ENCODE measurements at regions not wholly inside any gene's neighbourhood (a gene's known extent, or its start where the extent isn't known, plus 50 kb on each side); places are given as distances from the start of the nearest gene placed in this dataset.

DNA sequence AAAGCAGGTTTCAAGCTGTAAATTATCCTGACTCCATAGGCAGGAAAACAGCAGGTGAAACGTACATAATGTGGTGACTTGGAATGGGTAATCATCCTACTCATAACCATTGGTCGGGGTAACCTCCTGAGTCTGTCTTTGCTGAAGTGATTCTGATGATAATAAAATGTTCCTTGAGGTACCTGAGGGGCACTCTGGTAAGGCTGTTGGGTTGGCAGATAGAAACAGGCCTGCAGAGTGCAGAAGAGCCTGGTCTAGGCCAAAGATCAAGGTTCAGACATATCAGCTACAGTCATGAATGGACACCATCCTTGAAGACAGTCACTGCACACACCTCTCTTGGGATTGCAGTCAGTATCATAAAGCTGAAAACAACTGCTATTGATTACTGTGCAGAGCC, 174.7 kb upstream of the RPL34 start:
- no peaks in the 10 kb centered on the region for H3K9me3 ChIP-seq (ENCODE audit: control insufficient read depth, insufficient read depth, low read depth, low read length)
- ChIA-PET CTCF (interaction anchor here (0.7 kb wide), 1 partner anchor 22 kb away, joined by 3 read pairs; no protein-coding TSS in a partner anchor), POLR2A (no interaction called here)
- no peaks in the 10 kb centered on the region for H3K36me3 ChIP-seq (ENCODE audit: control insufficient read depth in 2 of 2, insufficient read depth in 1 of 2, low read length in 2 of 2)
- TF ChIP-seq, protein P1, sequence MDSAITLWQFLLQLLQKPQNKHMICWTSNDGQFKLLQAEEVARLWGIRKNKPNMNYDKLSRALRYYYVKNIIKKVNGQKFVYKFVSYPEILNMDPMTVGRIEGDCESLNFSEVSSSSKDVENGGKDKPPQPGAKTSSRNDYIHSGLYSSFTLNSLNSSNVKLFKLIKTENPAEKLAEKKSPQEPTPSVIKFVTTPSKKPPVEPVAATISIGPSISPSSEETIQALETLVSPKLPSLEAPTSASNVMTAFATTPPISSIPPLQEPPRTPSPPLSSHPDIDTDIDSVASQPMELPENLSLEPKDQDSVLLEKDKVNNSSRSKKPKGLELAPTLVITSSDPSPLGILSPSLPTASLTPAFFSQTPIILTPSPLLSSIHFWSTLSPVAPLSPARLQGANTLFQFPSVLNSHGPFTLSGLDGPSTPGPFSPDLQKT (IDR thresholded peaks at IDR 0.05; ENCODE audit: borderline replicate concordance, low read depth, low read length), result no peak
- no peak for TF ChIP-seq ZNF416 (tag by site-specific recombination; IDR thresholded peaks at IDR 0.05)
- TF ChIP-seq KLF7 (tag by site-specific recombination; IDR thresholded peaks at IDR 0.05; ENCODE audit: borderline replicate concordance), result no peak
- TF ChIP-seq WT1 (tag by site-specific recombination; IDR thresholded peaks at IDR 0.05), result no peak
- no peak for TF ChIP-seq ZNF155 (tag by site-specific recombination; IDR thresholded peaks at IDR 0.05)
- no peak for TF ChIP-seq FEZF1 (tag by site-specific recombination; IDR thresholded peaks at IDR 0.05)
- no peak for TF ChIP-seq ZNF366 (tag by site-specific recombination; conservative IDR thresholded peaks at IDR 0.05)
- TF ChIP-seq ZBTB17 (tag by site-specific recombination; IDR thresholded peaks at IDR 0.05), result no peak
- no peak for TF ChIP-seq TCF7L2 (IDR thresholded peaks at IDR 0.05; ENCODE audit: borderline replicate concordance, low read depth, low read length)
- no peak for TF ChIP-seq ZIC2 (tag by site-specific recombination; IDR thresholded peaks at IDR 0.05)
- no peak for TF ChIP-seq ZNF658 (tag by site-specific recombination; IDR thresholded peaks at IDR 0.05)
- no peak for TF ChIP-seq ZNF138 (tag by site-specific recombination; IDR thresholded peaks at IDR 0.05; ENCODE audit: borderline replicate concordance)
- TF ChIP-seq ZNF785 (tag by site-specific recombination; IDR thresholded peaks at IDR 0.05), result no peak
- no peak for TF ChIP-seq ZSCAN16 (tag by site-specific recombination; IDR thresholded peaks at IDR 0.05)
- TF ChIP-seq, protein P2, sequence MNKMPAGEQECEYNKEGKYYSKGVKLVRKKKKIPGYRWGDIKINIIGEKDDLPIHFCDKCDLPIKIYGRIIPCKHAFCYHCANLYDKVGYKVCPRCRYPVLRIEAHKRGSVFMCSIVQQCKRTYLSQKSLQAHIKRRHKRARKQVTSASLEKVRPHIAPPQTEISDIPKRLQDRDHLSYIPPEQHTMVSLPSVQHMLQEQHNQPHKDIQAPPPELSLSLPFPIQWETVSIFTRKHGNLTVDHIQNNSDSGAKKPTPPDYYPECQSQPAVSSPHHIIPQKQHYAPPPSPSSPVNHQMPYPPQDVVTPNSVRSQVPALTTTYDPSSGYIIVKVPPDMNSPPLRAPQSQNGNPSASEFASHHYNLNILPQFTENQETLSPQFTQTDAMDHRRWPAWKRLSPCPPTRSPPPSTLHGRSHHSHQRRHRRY (tag by site-specific recombination; IDR thresholded peaks at IDR 0.05), result no peak
- TF ChIP-seq, protein P3, sequence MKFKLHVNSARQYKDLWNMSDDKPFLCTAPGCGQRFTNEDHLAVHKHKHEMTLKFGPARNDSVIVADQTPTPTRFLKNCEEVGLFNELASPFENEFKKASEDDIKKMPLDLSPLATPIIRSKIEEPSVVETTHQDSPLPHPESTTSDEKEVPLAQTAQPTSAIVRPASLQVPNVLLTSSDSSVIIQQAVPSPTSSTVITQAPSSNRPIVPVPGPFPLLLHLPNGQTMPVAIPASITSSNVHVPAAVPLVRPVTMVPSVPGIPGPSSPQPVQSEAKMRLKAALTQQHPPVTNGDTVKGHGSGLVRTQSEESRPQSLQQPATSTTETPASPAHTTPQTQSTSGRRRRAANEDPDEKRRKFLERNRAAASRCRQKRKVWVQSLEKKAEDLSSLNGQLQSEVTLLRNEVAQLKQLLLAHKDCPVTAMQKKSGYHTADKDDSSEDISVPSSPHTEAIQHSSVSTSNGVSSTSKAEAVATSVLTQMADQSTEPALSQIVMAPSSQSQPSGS (tag by site-specific recombination; IDR thresholded peaks at IDR 0.05; ENCODE audit: low read depth), result no peak
- H3K27ac ChIP-seq (ENCODE audit: extremely low read depth, low read depth, low read length), result no peak overlapping the region
- no peak overlapping the region for H3K4me3 ChIP-seq (ENCODE audit: low read depth, low read length)
- H3K4me1 ChIP-seq (ENCODE audit: control insufficient read depth, insufficient read depth, low read length), result no peaks in the 10 kb centered on the region

DNA sequence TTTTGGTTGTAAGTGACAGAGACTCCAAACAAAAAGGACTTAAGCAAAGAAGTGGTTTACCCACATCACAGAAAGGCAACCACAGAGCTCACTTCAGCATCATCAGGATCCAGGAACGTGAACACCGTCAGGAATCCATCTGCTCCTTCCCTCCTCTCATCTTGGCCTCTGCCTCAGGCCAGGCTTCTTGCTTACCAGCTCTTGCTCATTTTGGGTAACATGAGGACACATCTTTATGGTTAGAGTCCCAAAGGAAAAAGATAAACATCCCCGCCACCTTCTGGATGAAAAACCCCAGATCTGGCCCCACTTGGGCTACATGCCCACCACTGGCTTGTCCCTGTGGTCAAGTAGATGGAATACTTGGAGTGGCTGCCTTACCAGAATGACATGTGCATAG, 176.8 kb upstream of the RPL34 start:
- TF ChIP-seq KLF7 (tag by site-specific recombination; IDR thresholded peaks at IDR 0.05; ENCODE audit: borderline replicate concordance) (no peak), ZNF138 (tag by site-specific recombination; IDR thresholded peaks at IDR 0.05; ENCODE audit: borderline replicate concordance) (no peak), ZNF311 (tag by site-specific recombination; IDR thresholded peaks at IDR 0.05; ENCODE audit: borderline replicate concordance) (no peak), ZNF521 (tag by site-specific recombination; IDR thresholded peaks at IDR 0.05) (no peak), ZFP41 (tag by site-specific recombination; IDR thresholded peaks at IDR 0.05; ENCODE audit: borderline replicate concordance) (no peak), ZNF112 (tag by site-specific recombination; IDR thresholded peaks at IDR 0.05) (no peak), ZNF214 (tag by site-specific recombination; IDR thresholded peaks at IDR 0.05; ENCODE audit: borderline replicate concordance) (no peak)
- TF ChIP-seq, protein P4, sequence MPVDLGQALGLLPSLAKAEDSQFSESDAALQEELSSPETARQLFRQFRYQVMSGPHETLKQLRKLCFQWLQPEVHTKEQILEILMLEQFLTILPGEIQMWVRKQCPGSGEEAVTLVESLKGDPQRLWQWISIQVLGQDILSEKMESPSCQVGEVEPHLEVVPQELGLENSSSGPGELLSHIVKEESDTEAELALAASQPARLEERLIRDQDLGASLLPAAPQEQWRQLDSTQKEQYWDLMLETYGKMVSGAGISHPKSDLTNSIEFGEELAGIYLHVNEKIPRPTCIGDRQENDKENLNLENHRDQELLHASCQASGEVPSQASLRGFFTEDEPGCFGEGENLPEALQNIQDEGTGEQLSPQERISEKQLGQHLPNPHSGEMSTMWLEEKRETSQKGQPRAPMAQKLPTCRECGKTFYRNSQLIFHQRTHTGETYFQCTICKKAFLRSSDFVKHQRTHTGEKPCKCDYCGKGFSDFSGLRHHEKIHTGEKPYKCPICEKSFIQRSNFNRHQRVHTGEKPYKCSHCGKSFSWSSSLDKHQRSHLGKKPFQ (tag by site-specific recombination; IDR thresholded peaks at IDR 0.05), result no peak
- TF ChIP-seq, protein P5, sequence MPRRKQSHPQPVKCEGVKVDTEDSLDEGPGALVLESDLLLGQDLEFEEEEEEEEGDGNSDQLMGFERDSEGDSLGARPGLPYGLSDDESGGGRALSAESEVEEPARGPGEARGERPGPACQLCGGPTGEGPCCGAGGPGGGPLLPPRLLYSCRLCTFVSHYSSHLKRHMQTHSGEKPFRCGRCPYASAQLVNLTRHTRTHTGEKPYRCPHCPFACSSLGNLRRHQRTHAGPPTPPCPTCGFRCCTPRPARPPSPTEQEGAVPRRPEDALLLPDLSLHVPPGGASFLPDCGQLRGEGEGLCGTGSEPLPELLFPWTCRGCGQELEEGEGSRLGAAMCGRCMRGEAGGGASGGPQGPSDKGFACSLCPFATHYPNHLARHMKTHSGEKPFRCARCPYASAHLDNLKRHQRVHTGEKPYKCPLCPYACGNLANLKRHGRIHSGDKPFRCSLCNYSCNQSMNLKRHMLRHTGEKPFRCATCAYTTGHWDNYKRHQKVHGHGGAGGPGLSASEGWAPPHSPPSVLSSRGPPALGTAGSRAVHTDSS (tag by site-specific recombination; IDR thresholded peaks at IDR 0.05), result no peak
- H3K27ac ChIP-seq (ENCODE audit: extremely low read depth, low read depth, low read length), result no peak overlapping the region
- POLR2A ChIA-PET, result no interaction called here
- H3K9me3 ChIP-seq (ENCODE audit: control insufficient read depth, insufficient read depth, low read depth, low read length), result no peaks in the 10 kb centered on the region
- CTCF ChIA-PET, result interaction anchor here (0.8 kb wide), 1 partner anchor 325 kb away, joined by 4 read pairs; no protein-coding TSS in a partner anchor
- H3K4me1 ChIP-seq (ENCODE audit: control insufficient read depth, insufficient read depth, low read length), result no peaks in the 10 kb centered on the region
- H3K4me3 ChIP-seq (ENCODE audit: low read depth, low read length), result no peak overlapping the region
- H3K36me3 ChIP-seq (ENCODE audit: control insufficient read depth in 2 of 2, insufficient read depth in 1 of 2, low read length in 2 of 2), result no peaks in the 10 kb centered on the region
